GM13976 (cell line): ENCODE measurements at regions not wholly inside any gene's neighbourhood (a gene's known extent, or its start where the extent isn't known, plus 50 kb on each side); places are given as distances from the start of the nearest gene placed in this dataset.

ENCODE experiments used
- DNase-seq: peaks from one replicate; pipeline ENCODE4 v3.0.0; 2012; ENCODE audit warnings: low spot score
- CTCF ChIP-seq: IDR thresholded peaks from 2 replicates; pipeline ENCODE4 v1.5.1; 2012; ENCODE audit warnings: borderline replicate concordance, mild to moderate bottlenecking; ENCODE audit not compliant: insufficient read depth; ENCODE audit errors: extremely low read depth, missing control alignments, control extremely low read depth
- in situ Hi-C: fragments of 300-500 bp; cut with MboI; formaldehyde crosslinking; loops from one replicate; pipeline ENCODE4 v1.12.0; 2022; ENCODE audit warnings: low sequenced_read_pairs, mixed read lengths, inconsistent platforms; ENCODE audit not compliant: unreplicated experiment

DNA sequence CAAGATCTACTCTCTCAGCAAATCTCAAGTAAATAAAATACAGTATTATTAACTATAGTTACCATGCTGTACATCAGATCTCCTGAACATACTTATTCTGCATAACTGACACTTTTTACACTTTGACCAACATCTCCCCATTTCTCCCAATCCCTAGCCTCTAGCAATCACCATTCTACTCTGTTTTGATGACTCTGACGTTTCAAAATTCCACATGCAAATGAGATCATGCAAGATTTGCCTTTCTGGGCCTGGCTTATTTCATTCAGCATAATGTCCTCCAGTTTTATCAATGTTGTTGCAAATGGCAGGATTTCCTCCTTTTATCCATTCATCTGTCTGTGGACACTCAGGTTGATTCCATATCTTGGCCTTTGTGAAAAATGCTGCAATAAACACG, 266.3 kb downstream of the RFPL4B start:
- no peak for TF ChIP-seq CTCF
- in situ Hi-C loops, result no loop called here
- no peak for DNase-seq

GRCh38 chr6:112618849-112619248, 271.7 kb downstream of the RFPL4B start:
- no peak for DNase-seq
- in situ Hi-C loops, result no loop called here
- TF ChIP-seq CTCF, result no peak

GRCh38 chr6:112620812-112621569, 273.9 kb downstream of the RFPL4B start:
- in situ Hi-C loops, result no loop called here
- no peak for DNase-seq
- TF ChIP-seq CTCF, result no peak

DNA sequence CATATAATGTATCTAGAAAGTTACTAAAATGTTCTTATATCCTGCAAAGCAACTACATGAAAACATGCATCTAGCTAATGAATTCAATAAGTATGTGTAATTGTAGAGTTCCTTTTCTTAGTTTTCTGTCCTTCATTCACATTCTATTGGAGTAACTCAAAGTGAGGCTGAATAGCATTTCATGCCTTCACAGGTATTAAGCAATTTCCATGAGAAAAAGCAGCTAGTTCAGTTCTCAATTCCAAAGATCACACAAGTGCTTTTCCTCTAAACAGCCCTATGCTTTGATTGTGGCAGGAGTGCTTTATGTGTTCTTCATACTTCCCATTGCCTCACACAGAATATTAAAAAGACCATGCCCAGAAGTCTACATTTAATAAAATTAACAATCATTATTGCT, 274.9 kb downstream of the RFPL4B start:
- no peak for DNase-seq
- no peak for TF ChIP-seq CTCF
- in situ Hi-C loops, result no loop called here

DNA sequence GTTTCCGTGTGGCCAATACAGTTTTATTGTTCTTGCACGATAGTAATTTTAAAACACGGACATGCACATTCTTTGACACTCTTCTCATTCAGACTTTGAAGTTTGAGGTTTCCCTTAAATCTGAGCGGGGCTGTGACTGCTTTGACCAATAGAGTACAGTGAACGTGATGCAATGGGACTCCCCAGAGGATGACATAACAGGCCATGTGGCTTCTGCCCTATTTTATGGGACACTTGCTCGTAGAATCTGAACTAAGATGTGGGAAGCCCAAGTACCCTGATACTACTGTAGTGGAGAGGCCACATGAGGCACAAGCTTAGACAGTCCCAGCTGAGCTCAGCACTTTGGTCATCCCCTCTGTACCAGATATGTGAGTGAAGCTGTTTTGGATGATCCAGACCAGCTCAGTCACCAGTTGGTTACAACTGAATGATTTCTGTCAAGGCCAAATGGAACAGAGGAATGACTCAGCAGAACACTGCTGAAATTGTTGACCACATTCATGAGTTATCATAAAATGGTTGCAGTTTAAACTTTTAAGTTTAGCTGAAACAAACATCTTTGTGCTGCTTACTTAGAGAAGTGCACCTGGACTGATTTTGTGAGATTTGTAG, 279.4 kb downstream of the RFPL4B start:
- no peak for TF ChIP-seq CTCF
- in situ Hi-C loops, result no loop called here
- no peak for DNase-seq

- DNase-seq, result no peak
- in situ Hi-C loops, result no loop called here
- no peak for TF ChIP-seq CTCF
Measured at GRCh38 chr6:112634376-112634775, 287.2 kb downstream of the RFPL4B start.
